Thoracic aorta (tissue), 2 donors: ENCODE measurements at regions not wholly inside any gene's neighbourhood (a gene's known extent, or its start where the extent isn't known, plus 50 kb on each side); places are given as distances from the start of the nearest gene placed in this dataset.

Source experiments
- ATAC-seq: fragments of 150-250 bp; one replicate; pipeline ENCODE4 v1.8.0; 2017; ENCODE audit warnings: low read depth; ENCODE audit not compliant: insufficient number of reproducible peaks, low FRiP score
- DNase-seq: peaks from one replicate; pipeline ENCODE4 v3.0.0-alpha.2; 2020; ENCODE audit warnings: low spot score
- H3K27ac ChIP-seq, 2 donors: fragments of 200-600 bp; sonication (generic); 1 replicate in 1 of 2; 2 replicates in 1 of 2; pipeline ENCODE4 v1.5.1; 2016; ENCODE audit warnings: mild to moderate bottlenecking in 2 of 2, moderate library complexity in 2 of 2
- H3K27me3 ChIP-seq: fragments of 200-600 bp; sonication (generic); replicated peaks from 2 replicates; pipeline ENCODE4 v1.6.0; 2016; ENCODE audit warnings: mild to moderate bottlenecking; ENCODE audit not compliant: insufficient read depth
- H3K36me3 ChIP-seq: fragments of 200-600 bp; sonication (generic); one replicate; pipeline ENCODE4 v1.5.1; 2016
- H3K4me1 ChIP-seq, 2 donors: fragments of 200-600 bp; sonication (generic); 1 replicate in 1 of 2; 2 replicates in 1 of 2; pipeline versions ENCODE4 v1.5.1 to v1.6.0; 2016; ENCODE audit warnings: low read depth in 2 of 2, mild to moderate bottlenecking in 1 of 2; ENCODE audit not compliant: control insufficient read depth in 1 of 2
- H3K4me3 ChIP-seq: fragments of 200-600 bp; sonication (generic); 2 replicates; pipeline ENCODE4 v1.5.1; 2016; ENCODE audit warnings: mild to moderate bottlenecking
- H3K9me3 ChIP-seq: fragments of 200-600 bp; sonication (generic); 2 replicates; pipeline ENCODE4 v1.5.1; 2016
- TF ChIP-seq, protein P1 (sequence below): fragments of 200-600 bp; sonication (generic); IDR thresholded peaks from one replicate; pipeline ENCODE4 v1.5.1; 2019; ENCODE audit warnings: antibody characterized with exemption

DNA sequence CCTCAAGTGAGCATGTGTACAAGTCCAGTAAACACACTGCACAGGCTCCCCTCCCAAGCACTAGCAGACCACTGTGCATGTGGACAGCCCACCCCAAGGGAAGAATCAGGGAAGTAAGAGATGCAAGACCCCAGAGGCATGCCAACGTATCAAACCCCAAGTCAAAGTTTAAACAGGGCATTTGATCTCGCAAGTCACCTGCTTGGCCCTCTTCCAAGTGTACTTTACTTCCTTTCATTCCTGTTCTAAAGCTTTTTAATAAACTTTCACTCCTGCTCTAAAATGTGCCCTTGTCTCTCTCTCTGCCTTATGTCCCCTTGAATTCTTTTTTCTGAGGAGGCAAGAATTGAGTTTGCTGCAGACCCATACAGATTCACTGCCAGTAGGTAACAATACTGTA lies 201.2 kb upstream of the PARD3B start:
- Histone ChIP-seq H3K27me3 (no peaks in the 10 kb centered on the region), H3K4me1 (no peaks in the 10 kb centered on the region), H3K27ac (no peak overlapping the region), H3K36me3 (no peaks in the 10 kb centered on the region), H3K4me3 (no peak overlapping the region), H3K9me3 (no peaks in the 10 kb centered on the region)
- DNase-seq (no peak), ATAC-seq (no peak)
- TF ChIP-seq, protein P1, sequence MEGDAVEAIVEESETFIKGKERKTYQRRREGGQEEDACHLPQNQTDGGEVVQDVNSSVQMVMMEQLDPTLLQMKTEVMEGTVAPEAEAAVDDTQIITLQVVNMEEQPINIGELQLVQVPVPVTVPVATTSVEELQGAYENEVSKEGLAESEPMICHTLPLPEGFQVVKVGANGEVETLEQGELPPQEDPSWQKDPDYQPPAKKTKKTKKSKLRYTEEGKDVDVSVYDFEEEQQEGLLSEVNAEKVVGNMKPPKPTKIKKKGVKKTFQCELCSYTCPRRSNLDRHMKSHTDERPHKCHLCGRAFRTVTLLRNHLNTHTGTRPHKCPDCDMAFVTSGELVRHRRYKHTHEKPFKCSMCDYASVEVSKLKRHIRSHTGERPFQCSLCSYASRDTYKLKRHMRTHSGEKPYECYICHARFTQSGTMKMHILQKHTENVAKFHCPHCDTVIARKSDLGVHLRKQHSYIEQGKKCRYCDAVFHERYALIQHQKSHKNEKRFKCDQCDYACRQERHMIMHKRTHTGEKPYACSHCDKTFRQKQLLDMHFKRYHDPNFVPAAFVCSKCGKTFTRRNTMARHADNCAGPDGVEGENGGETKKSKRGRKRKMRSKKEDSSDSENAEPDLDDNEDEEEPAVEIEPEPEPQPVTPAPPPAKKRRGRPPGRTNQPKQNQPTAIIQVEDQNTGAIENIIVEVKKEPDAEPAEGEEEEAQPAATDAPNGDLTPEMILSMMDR = no peak

DNA sequence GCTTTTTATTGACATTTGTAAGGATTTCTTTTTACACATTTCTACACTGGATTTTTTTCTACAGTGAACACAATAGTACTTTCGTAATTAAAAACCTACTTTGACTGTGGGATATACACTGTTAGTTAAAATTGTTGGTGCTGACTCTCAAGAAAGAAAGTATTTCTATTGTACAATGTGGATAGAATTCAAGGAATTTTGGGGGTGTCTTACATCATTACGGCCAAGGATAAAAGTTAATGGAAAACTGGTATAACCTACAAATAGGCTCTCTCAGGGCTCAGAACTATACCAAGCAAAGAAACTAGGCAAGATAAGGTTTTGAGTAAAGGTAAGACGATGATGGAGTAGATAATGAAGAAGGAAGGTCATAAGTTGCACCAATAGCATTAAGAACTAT lies 198.4 kb upstream of the PARD3B start:
- no peak for ATAC-seq
- H3K27me3 ChIP-seq = no peaks in the 10 kb centered on the region
- H3K27ac ChIP-seq = no peak overlapping the region
- H3K4me3 ChIP-seq = no peak overlapping the region
- TF ChIP-seq, protein P1 = no peak
- no peak for DNase-seq
- H3K9me3 ChIP-seq = no peaks in the 10 kb centered on the region
- no peaks in the 10 kb centered on the region for H3K36me3 ChIP-seq
- H3K4me1 ChIP-seq = no peaks in the 10 kb centered on the region

DNA sequence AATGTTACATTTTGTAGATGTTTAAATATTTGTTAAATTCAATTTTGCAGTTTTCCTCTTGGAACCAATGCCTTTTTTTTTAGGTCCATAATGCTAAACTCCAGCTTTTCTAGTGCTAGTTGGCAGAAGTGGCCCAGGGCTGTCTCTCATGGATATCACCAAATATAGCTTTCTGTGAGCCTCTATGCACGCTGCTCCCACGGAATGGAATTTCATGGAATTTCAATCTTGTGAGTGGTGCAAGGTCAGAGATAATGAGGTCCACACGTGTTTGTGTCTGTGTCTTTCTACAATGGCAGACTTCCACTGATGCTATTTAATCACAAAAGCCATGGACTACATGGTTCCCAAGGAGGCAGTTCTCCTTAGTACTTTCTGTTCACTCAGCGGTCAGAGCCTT lies 191.5 kb upstream of the PARD3B start:
- Histone ChIP-seq H3K27ac (no peak overlapping the region), H3K9me3 (no peaks in the 10 kb centered on the region), H3K36me3 (no peaks in the 10 kb centered on the region), H3K27me3 (no peaks in the 10 kb centered on the region), H3K4me1 (no peaks in the 10 kb centered on the region), H3K4me3 (no peak overlapping the region)
- no peak for DNase-seq
- no peak for ATAC-seq
- TF ChIP-seq, protein P1 = no peak

DNA sequence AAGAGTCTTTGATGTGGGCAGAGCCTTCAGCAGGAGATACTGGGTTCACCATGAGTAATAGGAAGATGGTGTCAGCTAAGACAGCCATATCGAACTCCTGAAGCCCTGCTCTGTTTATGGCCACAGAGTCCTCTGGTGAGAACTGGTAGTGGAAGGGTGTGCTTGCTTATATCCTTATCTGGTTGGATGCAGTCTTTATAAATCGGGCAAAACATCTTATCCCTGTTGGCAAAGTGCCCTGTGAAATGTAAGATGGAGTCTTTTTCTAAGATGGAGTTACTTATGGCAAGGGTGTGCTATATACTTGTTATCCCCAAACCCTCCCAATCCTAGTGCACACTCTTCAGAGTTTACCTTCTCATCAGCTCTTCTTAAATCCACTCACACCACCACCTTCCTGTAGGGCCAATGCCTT lies 190.8 kb upstream of the PARD3B start:
- H3K9me3 ChIP-seq = no peaks in the 10 kb centered on the region
- TF ChIP-seq, protein P1 = no peak
- no peaks in the 10 kb centered on the region for H3K36me3 ChIP-seq
- no peak for ATAC-seq
- H3K27ac ChIP-seq = no peak overlapping the region
- H3K4me3 ChIP-seq = no peak overlapping the region
- no peaks in the 10 kb centered on the region for H3K4me1 ChIP-seq
- DNase-seq = no peak
- no peaks in the 10 kb centered on the region for H3K27me3 ChIP-seq

DNA sequence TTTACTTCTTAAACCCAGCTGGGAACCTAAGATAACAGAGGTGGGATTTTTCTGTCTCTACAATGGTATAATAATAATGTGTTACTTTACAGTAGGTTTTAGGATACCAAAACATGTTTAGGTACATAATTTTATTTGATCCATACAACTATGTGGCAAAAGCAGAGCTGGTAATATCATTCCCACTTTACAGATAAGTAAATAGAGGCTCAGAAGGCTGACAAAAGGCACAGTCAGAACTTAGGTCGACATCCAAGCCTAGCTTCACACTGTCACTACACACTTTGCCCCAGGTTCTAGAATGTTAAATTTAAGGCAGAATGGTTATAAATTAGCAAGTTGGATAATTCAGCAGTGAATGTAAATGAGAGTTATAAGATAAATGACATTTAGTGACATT lies 189.6 kb upstream of the PARD3B start:
- H3K36me3 ChIP-seq = no peaks in the 10 kb centered on the region
- H3K9me3 ChIP-seq = no peaks in the 10 kb centered on the region
- no peak for ATAC-seq
- TF ChIP-seq, protein P1 = no peak
- no peak overlapping the region for H3K27ac ChIP-seq
- H3K27me3 ChIP-seq = no peaks in the 10 kb centered on the region
- no peak overlapping the region for H3K4me3 ChIP-seq
- H3K4me1 ChIP-seq = no peaks in the 10 kb centered on the region
- DNase-seq = no peak
